ENCODE measurements at regions not wholly inside any gene's neighbourhood (a gene's known extent, or its start where the extent isn't known, plus 50 kb on each side); places are given as distances from the start of the nearest gene placed in this dataset.

DNA sequence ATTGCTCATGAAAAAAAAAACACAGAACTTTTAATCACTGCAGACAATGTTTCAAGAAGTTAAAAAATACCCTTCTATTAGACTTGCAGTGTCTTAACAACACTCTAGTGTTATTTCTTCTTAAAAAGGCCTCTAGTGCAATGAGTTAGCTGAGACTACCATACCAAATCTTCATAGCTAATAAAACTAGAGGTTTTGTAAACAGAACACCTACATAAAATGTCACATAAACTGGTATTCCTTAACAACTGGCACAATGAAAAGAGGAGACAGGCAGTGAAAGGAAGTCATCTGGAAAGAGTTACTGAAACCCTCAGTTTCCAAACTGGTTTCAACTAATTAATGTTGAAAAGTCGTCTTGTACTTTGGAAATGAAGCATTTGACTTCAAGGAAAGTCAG is 394.2 kb upstream of the PMFBP1 start:
- H3K9me3 ChIP-seq: no peaks in the 10 kb centered on the region
- no peaks in the 10 kb centered on the region for H3K36me3 ChIP-seq (ENCODE audit: insufficient read depth in 1 of 2, low read depth in 1 of 2)
- no peaks in the 10 kb centered on the region for H3K27me3 ChIP-seq (ENCODE audit: insufficient read depth in 3 of 3, low read length in 2 of 3)
- intact Hi-C loops (cut with DNase I): no loop called here
- ATAC-seq (no peak), DNase-seq (no peak)
- H3K4me3 ChIP-seq: no peak overlapping the region
- no peak overlapping the region for H3K27ac ChIP-seq
- WGBS, 3 donors: 56 to 74% (median 72%) methylated on average over 1 of the region's 1 CpG
- TF ChIP-seq, protein P1, sequence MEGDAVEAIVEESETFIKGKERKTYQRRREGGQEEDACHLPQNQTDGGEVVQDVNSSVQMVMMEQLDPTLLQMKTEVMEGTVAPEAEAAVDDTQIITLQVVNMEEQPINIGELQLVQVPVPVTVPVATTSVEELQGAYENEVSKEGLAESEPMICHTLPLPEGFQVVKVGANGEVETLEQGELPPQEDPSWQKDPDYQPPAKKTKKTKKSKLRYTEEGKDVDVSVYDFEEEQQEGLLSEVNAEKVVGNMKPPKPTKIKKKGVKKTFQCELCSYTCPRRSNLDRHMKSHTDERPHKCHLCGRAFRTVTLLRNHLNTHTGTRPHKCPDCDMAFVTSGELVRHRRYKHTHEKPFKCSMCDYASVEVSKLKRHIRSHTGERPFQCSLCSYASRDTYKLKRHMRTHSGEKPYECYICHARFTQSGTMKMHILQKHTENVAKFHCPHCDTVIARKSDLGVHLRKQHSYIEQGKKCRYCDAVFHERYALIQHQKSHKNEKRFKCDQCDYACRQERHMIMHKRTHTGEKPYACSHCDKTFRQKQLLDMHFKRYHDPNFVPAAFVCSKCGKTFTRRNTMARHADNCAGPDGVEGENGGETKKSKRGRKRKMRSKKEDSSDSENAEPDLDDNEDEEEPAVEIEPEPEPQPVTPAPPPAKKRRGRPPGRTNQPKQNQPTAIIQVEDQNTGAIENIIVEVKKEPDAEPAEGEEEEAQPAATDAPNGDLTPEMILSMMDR (IDR thresholded peaks at IDR 0.05): no peak
- no peaks in the 10 kb centered on the region for H3K4me1 ChIP-seq

DNA sequence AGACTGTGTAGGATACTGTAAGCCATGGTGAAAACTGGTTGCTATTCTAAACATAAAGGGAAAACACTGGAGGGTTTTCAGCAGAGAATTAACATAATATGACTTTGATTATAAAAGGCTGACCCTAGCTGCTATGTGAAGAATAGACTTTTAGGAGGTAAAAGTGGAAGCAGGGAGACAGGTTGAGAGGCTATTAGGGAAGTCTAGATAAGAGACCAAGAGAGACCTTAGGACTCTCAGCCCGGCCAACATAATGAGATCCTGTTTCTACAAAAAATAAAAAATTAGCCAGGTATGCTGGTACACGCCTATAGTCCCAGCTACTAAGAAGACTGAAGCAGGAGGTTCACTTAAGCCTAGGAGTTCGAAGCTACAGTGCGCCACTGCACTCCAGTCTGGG is 393.2 kb upstream of the PMFBP1 start:
- no peak for ATAC-seq

DNA sequence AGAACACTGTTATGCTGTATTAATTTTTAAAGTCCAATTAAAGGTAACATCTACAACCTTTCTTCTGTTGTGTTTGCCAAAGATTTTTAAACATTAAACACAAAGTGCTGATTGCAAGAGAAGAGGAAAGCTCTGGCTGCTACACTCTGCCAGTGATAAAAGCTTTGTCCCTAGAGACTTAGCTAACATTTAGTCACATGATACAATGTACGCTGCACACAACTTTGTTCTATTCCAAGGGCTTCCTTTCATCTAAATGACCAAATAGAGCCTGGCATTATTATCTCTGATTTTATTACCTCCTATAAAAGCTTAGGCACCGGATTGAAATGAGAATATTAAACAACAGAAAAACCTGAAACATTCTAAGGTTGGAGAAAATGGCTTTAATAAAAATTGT is 388.7 kb upstream of the PMFBP1 start:
- no peaks in the 10 kb centered on the region for H3K36me3 ChIP-seq (ENCODE audit: insufficient read depth in 1 of 2, low read depth in 1 of 2)
- WGBS, 3 donors: 24 to 36% (median 32%) methylated on average over 2 of the region's 2 CpGs
- TF ChIP-seq, protein P1 (IDR thresholded peaks at IDR 0.05): no peak
- intact Hi-C loops (cut with DNase I): no loop called here
- no peaks in the 10 kb centered on the region for H3K27me3 ChIP-seq (ENCODE audit: insufficient read depth in 3 of 3, low read length in 2 of 3)
- H3K4me1 ChIP-seq: no peaks in the 10 kb centered on the region
- no peak overlapping the region for H3K4me3 ChIP-seq
- ATAC-seq (no peak), DNase-seq (no peak)
- no peak overlapping the region for H3K27ac ChIP-seq
- no peaks in the 10 kb centered on the region for H3K9me3 ChIP-seq

More for the DNA sequence above, 393.2 kb upstream of the PMFBP1 start:
- Histone ChIP-seq H3K27ac (no peak overlapping the region), H3K4me1 (no peaks in the 10 kb centered on the region), H3K4me3 (no peak overlapping the region), H3K36me3 (ENCODE audit: insufficient read depth in 1 of 2, low read depth in 1 of 2) (no peaks in the 10 kb centered on the region), H3K27me3 (ENCODE audit: insufficient read depth in 3 of 3, low read length in 2 of 3) (no peaks in the 10 kb centered on the region), H3K9me3 (no peaks in the 10 kb centered on the region)
- TF ChIP-seq, protein P1 (IDR thresholded peaks at IDR 0.05): no peak
- WGBS, 3 donors: 94 to 96% (median 94%) methylated on average over 4 of the region's 4 CpGs
- intact Hi-C loops (cut with DNase I): no loop called here
- DNase-seq: no peak

DNA sequence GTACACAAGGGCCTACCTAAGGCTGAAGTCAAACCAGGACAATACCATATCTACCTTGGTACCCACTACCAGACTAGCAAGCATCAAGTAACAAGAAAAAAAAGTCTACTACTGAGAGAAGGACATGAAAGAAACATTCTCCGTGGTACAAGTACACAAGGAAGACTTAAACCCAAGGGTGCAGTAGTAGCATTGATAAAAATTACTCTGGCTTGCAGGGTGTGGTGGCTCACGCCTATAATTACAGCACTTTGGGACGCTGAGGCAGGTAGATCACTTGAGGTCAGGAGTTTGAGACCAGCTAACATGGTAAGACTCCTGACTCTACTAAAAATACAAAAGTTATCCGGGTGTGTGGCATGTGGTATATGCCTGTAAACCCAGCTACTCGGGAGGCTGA is 386.5 kb upstream of the PMFBP1 start:
- TF ChIP-seq, protein P1 (IDR thresholded peaks at IDR 0.05): no peak
- no peak for DNase-seq
- Histone ChIP-seq H3K27me3 (ENCODE audit: insufficient read depth in 3 of 3, low read length in 2 of 3) (no peaks in the 10 kb centered on the region), H3K27ac (no peak overlapping the region), H3K4me3 (no peak overlapping the region), H3K36me3 (ENCODE audit: insufficient read depth in 1 of 2, low read depth in 1 of 2) (no peaks in the 10 kb centered on the region), H3K9me3 (no peaks in the 10 kb centered on the region), H3K4me1 (no peaks in the 10 kb centered on the region)
- ATAC-seq: no peak
- intact Hi-C loops (cut with DNase I): no loop called here
- 92 to 93% (median 93%) methylated on average over 5 of the region's 5 CpGs for WGBS, 3 donors

DNA sequence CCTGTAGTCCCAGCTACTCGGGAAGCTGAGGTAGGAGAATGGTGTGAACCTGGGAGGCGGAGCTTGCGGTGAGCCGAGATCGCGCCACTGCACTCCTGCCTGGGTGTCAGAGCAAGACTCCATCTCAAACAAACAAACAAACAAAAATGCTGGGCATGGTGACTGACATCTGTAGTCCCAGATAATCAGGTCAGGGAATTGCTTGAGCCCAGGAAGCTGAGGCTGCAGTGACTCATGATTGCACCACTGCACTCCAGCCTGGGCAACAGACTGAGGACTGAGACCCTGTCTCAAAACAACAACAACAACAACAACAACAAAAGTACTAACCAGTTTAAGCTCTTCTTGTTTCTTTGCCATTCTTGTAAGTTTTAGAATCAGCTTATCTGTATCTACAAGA is 383.0 kb upstream of the PMFBP1 start:
- TF ChIP-seq, protein P1 (IDR thresholded peaks at IDR 0.05): no peak
- ATAC-seq: no peak
- intact Hi-C loops (cut with DNase I): no loop called here
- Histone ChIP-seq H3K27me3 (ENCODE audit: insufficient read depth in 3 of 3, low read length in 2 of 3) (no peaks in the 10 kb centered on the region), H3K4me3 (no peak overlapping the region), H3K4me1 (no peaks in the 10 kb centered on the region), H3K27ac (no peak overlapping the region), H3K36me3 (ENCODE audit: insufficient read depth in 1 of 2, low read depth in 1 of 2) (no peaks in the 10 kb centered on the region), H3K9me3 (no peaks in the 10 kb centered on the region)
- DNase-seq: no peak
- WGBS, 3 donors: 94 to 99% (median 96%) methylated on average over 6 of the region's 6 CpGs
